Endothelial cell of umbilical vein (primary cell): ENCODE measurements at regions not wholly inside any gene's neighbourhood (a gene's known extent, or its start where the extent isn't known, plus 50 kb on each side); places are given as distances from the start of the nearest gene placed in this dataset.

ENCODE experiments used
- BruUV-seq: library from RNA; stranded (reverse); fragments of 400-500 nt; replicated peaks from 2 replicates; lab custom pipeline; 2021; lab: Mats Ljungman, UMichigan
- CTCF ChIA-PET: fragments of 300-600, 350-600 bp; sonication (Branson Sonifier 250); formaldehyde crosslinking; loops from one replicate; lab custom pipeline; 2021; ENCODE audit warnings: antibody characterized with exemption, inconsistent platforms; lab: Charles Lee
- POLR2A ChIA-PET: fragments of 300-600, 350-600 bp; sonication (Branson Sonifier 250); formaldehyde crosslinking; loops from one replicate; lab custom pipeline; 2021; ENCODE audit warnings: antibody characterized with exemption, inconsistent platforms; lab: Charles Lee
- DNase-seq: peaks from one replicate; pipeline ENCODE4 v3.0.0-alpha.2; 2011; ENCODE audit warnings: low read depth, low spot score
- FAIRE-seq: peaks from 2 replicates; lab custom pipeline; 2011; peaks lifted over from hg19 to GRCh38; lab: Jason Lieb, UNC
- H2AFZ ChIP-seq: 2 replicates; pipeline ENCODE4 v1.6.0; 2012; ENCODE audit warnings: low read depth, low read length, control low read depth, inconsistent platforms
- H3K27ac ChIP-seq: 2 replicates; pipeline ENCODE4 v1.5.1; 2011; ENCODE audit warnings: low read depth, mild to moderate bottlenecking, control low read depth, low read length, moderate library complexity; ENCODE audit not compliant: insufficient read depth
- H3K27me3 ChIP-seq, 2 experiments: 2 replicates each; pipeline versions ENCODE4 v1.6.0 to v1.6.1; 2011; ENCODE audit warnings: low read length in 2 of 2, mixed read lengths in 1 of 2; ENCODE audit not compliant: control insufficient read depth in 2 of 2, insufficient read depth in 2 of 2
- H3K36me3 ChIP-seq, 2 experiments: 2 replicates in 1 of 2; 3 replicates in 1 of 2; pipeline ENCODE4 v1.5.1; 2011; ENCODE audit warnings: low read length in 2 of 2, mild to moderate bottlenecking in 1 of 2, moderate library complexity in 1 of 2; ENCODE audit not compliant: control insufficient read depth in 2 of 2, insufficient read depth in 2 of 2; ENCODE audit errors: extremely low read depth in 1 of 2
- H3K4me1 ChIP-seq: 3 replicates; pipeline ENCODE4 v1.5.1; 2011; ENCODE audit warnings: mild to moderate bottlenecking, low read length; ENCODE audit not compliant: control insufficient read depth, insufficient read depth; ENCODE audit errors: extremely low read depth
- H3K4me2 ChIP-seq: 2 replicates; pipeline ENCODE4 v1.6.1; 2011; ENCODE audit warnings: low read length, control low read depth, mixed read lengths; ENCODE audit not compliant: insufficient read depth
- H3K4me3 ChIP-seq, 3 experiments: fragments of 200-600 bp in 1 of 3; sonication (generic), shearing (Covaris generic) in 1 of 3; replicated peaks in 1 of 3; 2 replicates each; pipeline ENCODE4 v1.5.1; 2011 to 2016; ENCODE audit warnings: control low read depth in 3 of 3, low read length in 3 of 3, mild to moderate bottlenecking in 2 of 3, inconsistent platforms in 1 of 3, low read depth in 1 of 3, moderate library complexity in 1 of 3; ENCODE audit not compliant: insufficient read depth in 1 of 3
- H3K79me2 ChIP-seq: 2 replicates; pipeline ENCODE4 v1.6.0; 2012; ENCODE audit warnings: low read length, inconsistent platforms; ENCODE audit not compliant: control insufficient read depth, insufficient read depth
- H3K9ac ChIP-seq: replicated peaks from 2 replicates; pipeline ENCODE3; 2011; ENCODE audit warnings: low read length, control low read depth; ENCODE audit not compliant: insufficient read depth; ENCODE audit errors: extremely low read depth
- H3K9me1 ChIP-seq: replicated peaks from 3 replicates; pipeline ENCODE4 v1.6.0; 2011; ENCODE audit warnings: mild to moderate bottlenecking, low read length; ENCODE audit not compliant: control insufficient read depth, insufficient read depth; ENCODE audit errors: extremely low read depth
- H3K9me3 ChIP-seq: replicated peaks from 2 replicates; pipeline ENCODE4 v1.5.1; 2012; ENCODE audit warnings: low read length, inconsistent platforms; ENCODE audit not compliant: control insufficient read depth, insufficient read depth
- H4K20me1 ChIP-seq: replicated peaks from 2 replicates; pipeline ENCODE3; 2011; ENCODE audit warnings: mild to moderate bottlenecking, low read length; ENCODE audit not compliant: control insufficient read depth, insufficient read depth; ENCODE audit errors: extremely low read depth
- CTCF ChIP-seq, 2 donors: IDR thresholded peaks; 1 replicate in 1 of 2; 2 replicates in 1 of 2; pipeline ENCODE4 v1.5.1; 2011; ENCODE audit warnings: low read length in 2 of 2, mild to moderate bottlenecking in 2 of 2, moderate library complexity in 2 of 2, control low read depth in 1 of 2, inconsistent platforms in 1 of 2, low read depth in 1 of 2; ENCODE audit not compliant: insufficient read depth in 1 of 2; ENCODE audit errors: extremely low read depth in 1 of 2
- EZH2 ChIP-seq: IDR thresholded peaks from 2 replicates; pipeline ENCODE4 v1.6.1; 2012; ENCODE audit warnings: borderline replicate concordance, low read depth, mild to moderate bottlenecking, moderate library complexity, low read length, inconsistent platforms; ENCODE audit not compliant: severe bottlenecking
- FOS ChIP-seq: IDR thresholded peaks from 2 replicates; pipeline ENCODE4 v1.6.1; 2011; ENCODE audit warnings: mild to moderate bottlenecking, low read length, moderate library complexity, borderline replicate concordance; ENCODE audit not compliant: insufficient read depth
- GATA2 ChIP-seq: IDR thresholded peaks from 2 replicates; pipeline ENCODE4 v1.7.0; 2011; ENCODE audit warnings: low read depth, mild to moderate bottlenecking, moderate library complexity, mixed read lengths, low read length; ENCODE audit not compliant: insufficient read length, insufficient read depth
- JUN ChIP-seq: IDR thresholded peaks from 2 replicates; pipeline ENCODE4 v1.6.1; 2011; ENCODE audit warnings: borderline replicate concordance, low read depth; ENCODE audit not compliant: insufficient read length, insufficient read depth
- MAX ChIP-seq: IDR thresholded peaks from 2 replicates; pipeline ENCODE4 v1.6.1; 2011; ENCODE audit not compliant: insufficient read depth, insufficient read length
- MYC ChIP-seq: IDR thresholded peaks from one replicate; pipeline ENCODE4 v1.6.1; 2011; ENCODE audit warnings: mild to moderate bottlenecking, low read depth, low read length
- POLR2A ChIP-seq: IDR thresholded peaks from 2 replicates; pipeline ENCODE4 v1.6.1; 2012; ENCODE audit warnings: low read depth, mild to moderate bottlenecking, control low read depth, low read length
- POLR2AphosphoS5 ChIP-seq: IDR thresholded peaks from 2 replicates; pipeline ENCODE4 v1.6.1; 2012; ENCODE audit warnings: low read depth, mild to moderate bottlenecking, control low read depth, low read length, moderate library complexity; ENCODE audit not compliant: insufficient read depth
- dilution Hi-C: fragments of 300-500 bp; cut with MboI; formaldehyde crosslinking; loops from one replicate; pipeline ENCODE4 v1.15.0; 2019; ENCODE audit warnings: low sequenced_read_pairs; ENCODE audit not compliant: extremely low pct_ligation_motif_present
- intact Hi-C: fragments of 100-400 bp; cut with micrococcal nuclease; formaldehyde crosslinking; loops from one replicate; pipeline ENCODE4 v1.10.0; 2022

GRCh38 chr18:66432636-66433035 is 171.3 kb downstream of the CDH19 start:
- no TSS peak for BruUV-seq
- intact Hi-C loops, result no loop called here
- Histone ChIP-seq H3K4me3 (no peak overlapping the region), H3K9me3 (no peaks in the 10 kb centered on the region), H3K27me3 (no peaks in the 10 kb centered on the region), H3K27ac (no peak overlapping the region), H3K9me1 (no peaks in the 10 kb centered on the region), H3K4me2 (no peak overlapping the region), H3K4me1 (no peaks in the 10 kb centered on the region), H2AFZ (no peak overlapping the region), H3K79me2 (no peaks in the 10 kb centered on the region), H3K36me3 (no peaks in the 10 kb centered on the region), H4K20me1 (no peaks in the 10 kb centered on the region), H3K9ac (no peak overlapping the region)
- CTCF ChIA-PET, result no interaction called here
- POLR2A ChIA-PET, result no interaction called here
- TF ChIP-seq JUN, result no peak
- TF ChIP-seq GATA2, result no peak
- no peak for TF ChIP-seq CTCF (IDR thresholded peaks at IDR 0.05; ENCODE audit: extremely low read depth in 1 of 2, insufficient read depth in 1 of 2, low read depth in 1 of 2, low read length in 2 of 2)
- TF ChIP-seq POLR2A, result no peak
- no peak for TF ChIP-seq POLR2AphosphoS5
- TF ChIP-seq EZH2, result no peak
- TF ChIP-seq MYC, result no peak
- TF ChIP-seq MAX, result no peak
- TF ChIP-seq FOS, result no peak
- dilution Hi-C loops, result no loop called here
- FAIRE-seq (no peak), DNase-seq (no peak)
